Adrenal gland (tissue), 5 donors: ENCODE measurements at regions not wholly inside any gene's neighbourhood (a gene's known extent, or its start where the extent isn't known, plus 50 kb on each side); places are given as distances from the start of the nearest gene placed in this dataset.

Experiments used
- CTCF ChIP-seq, 6 experiments: fragments of 450-650 bp in 4 of 6; fragments of 200-600 bp in 2 of 6; sonication (generic) in 1 of 6; IDR thresholded peaks; 1 replicate in 5 of 6; 2 replicates in 1 of 6; pipeline versions ENCODE4 v1.5.1 to v1.8.0; 2016 to 2021; ENCODE audit warnings: antibody characterized with exemption in 6 of 6, mild to moderate bottlenecking in 2 of 6, moderate library complexity in 1 of 6
- POLR2A ChIP-seq, 2 donors: fragments of 450-650 bp; IDR thresholded peaks; one replicate each; pipeline ENCODE4 v1.6.1; 2017; ENCODE audit warnings: antibody characterized with exemption in 2 of 2, mild to moderate bottlenecking in 2 of 2, moderate library complexity in 1 of 2
- donor health status: DM: no; HTN: no; CAD: no.

GRCh38 chr9:13814647-13815400 is 499.1 kb downstream of the NFIB start:
- TF ChIP-seq CTCF (IDR thresholded peaks at IDR 0.05) (no peak), POLR2A (IDR thresholded peaks at IDR 0.05) (no peak)
